A549 (cell line): ENCODE measurements at regions not wholly inside any gene's neighbourhood (a gene's known extent, or its start where the extent isn't known, plus 50 kb on each side); places are given as distances from the start of the nearest gene placed in this dataset.

Experiments
- ELK1 ChIP-seq: fragments of 150-350 bp; IDR thresholded peaks from 2 replicates; pipeline ENCODE4 v1.6.1; 2014; ENCODE audit warnings: low read depth, mild to moderate bottlenecking, low read length
- ESRRA ChIP-seq: fragments of 150-350 bp; IDR thresholded peaks from 2 replicates; pipeline ENCODE4 v1.6.1; 2014; ENCODE audit warnings: mild to moderate bottlenecking, low read length, borderline replicate concordance
- MYC ChIP-seq: IDR thresholded peaks from 2 replicates; pipeline ENCODE4 v1.6.1; 2012; ENCODE audit warnings: mild to moderate bottlenecking, inconsistent platforms, low read length, improper control_type of control experiment, borderline replicate concordance
- POLR2A ChIP-seq: IDR thresholded peaks from 2 replicates; pipeline ENCODE4 v1.6.1; 2012; ENCODE audit warnings: mild to moderate bottlenecking, low read length
- TF ChIP-seq, protein P1 (sequence below): fragments of >200 bp; sonication (Bioruptor Twin); formaldehyde crosslinking; IDR thresholded peaks from 3 replicates; pipeline ENCODE4 v1.5.1; 2016
- TF ChIP-seq, protein P2 (sequence below): IDR thresholded peaks from 2 replicates; pipeline ENCODE4 v1.6.1; 2012
- TF ChIP-seq, protein P3 (sequence below): fragments of 200-600 bp; sonication (generic); IDR thresholded peaks from 2 replicates; pipeline ENCODE4 v1.6.1; 2016; ENCODE audit warnings: antibody characterized with exemption, mild to moderate bottlenecking, moderate library complexity

GRCh38 chr14:38110258-38110657 is 97.4 kb upstream of the SSTR1 start:
- TF ChIP-seq, protein P1, sequence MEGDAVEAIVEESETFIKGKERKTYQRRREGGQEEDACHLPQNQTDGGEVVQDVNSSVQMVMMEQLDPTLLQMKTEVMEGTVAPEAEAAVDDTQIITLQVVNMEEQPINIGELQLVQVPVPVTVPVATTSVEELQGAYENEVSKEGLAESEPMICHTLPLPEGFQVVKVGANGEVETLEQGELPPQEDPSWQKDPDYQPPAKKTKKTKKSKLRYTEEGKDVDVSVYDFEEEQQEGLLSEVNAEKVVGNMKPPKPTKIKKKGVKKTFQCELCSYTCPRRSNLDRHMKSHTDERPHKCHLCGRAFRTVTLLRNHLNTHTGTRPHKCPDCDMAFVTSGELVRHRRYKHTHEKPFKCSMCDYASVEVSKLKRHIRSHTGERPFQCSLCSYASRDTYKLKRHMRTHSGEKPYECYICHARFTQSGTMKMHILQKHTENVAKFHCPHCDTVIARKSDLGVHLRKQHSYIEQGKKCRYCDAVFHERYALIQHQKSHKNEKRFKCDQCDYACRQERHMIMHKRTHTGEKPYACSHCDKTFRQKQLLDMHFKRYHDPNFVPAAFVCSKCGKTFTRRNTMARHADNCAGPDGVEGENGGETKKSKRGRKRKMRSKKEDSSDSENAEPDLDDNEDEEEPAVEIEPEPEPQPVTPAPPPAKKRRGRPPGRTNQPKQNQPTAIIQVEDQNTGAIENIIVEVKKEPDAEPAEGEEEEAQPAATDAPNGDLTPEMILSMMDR = no peak
- TF ChIP-seq, protein P2, sequence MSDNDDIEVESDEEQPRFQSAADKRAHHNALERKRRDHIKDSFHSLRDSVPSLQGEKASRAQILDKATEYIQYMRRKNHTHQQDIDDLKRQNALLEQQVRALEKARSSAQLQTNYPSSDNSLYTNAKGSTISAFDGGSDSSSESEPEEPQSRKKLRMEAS = no peak
- TF ChIP-seq ESRRA = no peak
- no peak for TF ChIP-seq POLR2A
- TF ChIP-seq MYC = no peak
- TF ChIP-seq, protein P3, sequence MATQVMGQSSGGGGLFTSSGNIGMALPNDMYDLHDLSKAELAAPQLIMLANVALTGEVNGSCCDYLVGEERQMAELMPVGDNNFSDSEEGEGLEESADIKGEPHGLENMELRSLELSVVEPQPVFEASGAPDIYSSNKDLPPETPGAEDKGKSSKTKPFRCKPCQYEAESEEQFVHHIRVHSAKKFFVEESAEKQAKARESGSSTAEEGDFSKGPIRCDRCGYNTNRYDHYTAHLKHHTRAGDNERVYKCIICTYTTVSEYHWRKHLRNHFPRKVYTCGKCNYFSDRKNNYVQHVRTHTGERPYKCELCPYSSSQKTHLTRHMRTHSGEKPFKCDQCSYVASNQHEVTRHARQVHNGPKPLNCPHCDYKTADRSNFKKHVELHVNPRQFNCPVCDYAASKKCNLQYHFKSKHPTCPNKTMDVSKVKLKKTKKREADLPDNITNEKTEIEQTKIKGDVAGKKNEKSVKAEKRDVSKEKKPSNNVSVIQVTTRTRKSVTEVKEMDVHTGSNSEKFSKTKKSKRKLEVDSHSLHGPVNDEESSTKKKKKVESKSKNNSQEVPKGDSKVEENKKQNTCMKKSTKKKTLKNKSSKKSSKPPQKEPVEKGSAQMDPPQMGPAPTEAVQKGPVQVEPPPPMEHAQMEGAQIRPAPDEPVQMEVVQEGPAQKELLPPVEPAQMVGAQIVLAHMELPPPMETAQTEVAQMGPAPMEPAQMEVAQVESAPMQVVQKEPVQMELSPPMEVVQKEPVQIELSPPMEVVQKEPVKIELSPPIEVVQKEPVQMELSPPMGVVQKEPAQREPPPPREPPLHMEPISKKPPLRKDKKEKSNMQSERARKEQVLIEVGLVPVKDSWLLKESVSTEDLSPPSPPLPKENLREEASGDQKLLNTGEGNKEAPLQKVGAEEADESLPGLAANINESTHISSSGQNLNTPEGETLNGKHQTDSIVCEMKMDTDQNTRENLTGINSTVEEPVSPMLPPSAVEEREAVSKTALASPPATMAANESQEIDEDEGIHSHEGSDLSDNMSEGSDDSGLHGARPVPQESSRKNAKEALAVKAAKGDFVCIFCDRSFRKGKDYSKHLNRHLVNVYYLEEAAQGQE = no peak
- no peak for TF ChIP-seq ELK1
